A549 (cell line): ENCODE measurements at regions not wholly inside any gene's neighbourhood (a gene's known extent, or its start where the extent isn't known, plus 50 kb on each side); places are given as distances from the start of the nearest gene placed in this dataset.

Experiments used
- ATAC-seq, 2 experiments: fragments of 200-7000 bp in 1 of 2; fragments of >200 bp in 1 of 2; cut with Nextera tagmentation in 1 of 2; cut with Tn5 transposase in 1 of 2; 3 replicates each; pipeline versions ENCODE4 v1.8.0 to v1.9.1; 2018 to 2020; ENCODE audit warnings: mild to moderate bottlenecking in 1 of 2, moderate library complexity in 1 of 2
- CTCF ChIA-PET: fragments of 300-600 bp; sonication (Branson Sonifier 250); formaldehyde crosslinking; extraction: SDS; loops from one replicate; lab custom pipeline; 2021; ENCODE audit warnings: antibody characterized with exemption, inconsistent platforms; lab: Yijun Ruan, JAX
- POLR2A ChIA-PET: fragments of 350-600 bp; formaldehyde crosslinking; extraction: SDS; loops from one replicate; lab custom pipeline; 2021; ENCODE audit warnings: antibody characterized with exemption, inconsistent platforms; lab: Yijun Ruan, JAX
- DNase-seq, 2 experiments: peaks; one replicate each; pipeline versions ENCODE4 v3.0.0 to v3.0.0-alpha.2; 2011 to 2016; ENCODE audit warnings: low read depth in 1 of 2, low spot score in 1 of 2
- FAIRE-seq: peaks from 2 replicates; lab custom pipeline; 2011; peaks lifted over from hg19 to GRCh38; lab: Jason Lieb, UNC
- H3K27ac ChIP-seq, 2 experiments: fragments of >200 bp; sonication (Bioruptor Twin); formaldehyde crosslinking; 3 replicates each; pipeline ENCODE4 v1.5.1; 2016 to 2017
- H3K4me1 ChIP-seq: fragments of >200 bp; sonication (Bioruptor Twin); formaldehyde crosslinking; 3 replicates; pipeline ENCODE4 v1.6.1; 2016
- H3K4me2 ChIP-seq: fragments of >200 bp; sonication (Bioruptor Twin); formaldehyde crosslinking; 3 replicates; pipeline ENCODE4 v1.6.1; 2016
- H3K4me3 ChIP-seq: fragments of >200 bp; sonication (Bioruptor Twin); formaldehyde crosslinking; 3 replicates; pipeline ENCODE4 v1.5.1; 2016
- H3K9me3 ChIP-seq: fragments of >200 bp; sonication (Bioruptor Twin); formaldehyde crosslinking; 3 replicates; pipeline ENCODE4 v1.6.1; 2016
- CHD4 ChIP-seq: fragments of 200-600 bp; sonication (generic); IDR thresholded peaks from 2 replicates; pipeline ENCODE4 v1.6.1; 2016; ENCODE audit warnings: antibody characterized with exemption, mild to moderate bottlenecking, borderline replicate concordance
- CTCF ChIP-seq: fragments of >200 bp; sonication (Bioruptor Twin); formaldehyde crosslinking; IDR thresholded peaks from 3 replicates; pipeline ENCODE4 v1.5.1; 2016
- EHF ChIP-seq: fragments of 250-450 bp; sonication (Bioruptor Pico); IDR thresholded peaks from 2 replicates; pipeline ENCODE4 v1.5.0; 2020; ENCODE audit warnings: mild to moderate bottlenecking
- GATA3 ChIP-seq: IDR thresholded peaks from 2 replicates; pipeline ENCODE4 v1.6.1; 2012; ENCODE audit warnings: borderline replicate concordance
- HDAC2 ChIP-seq: fragments of 200-600 bp; sonication (generic); IDR thresholded peaks from 2 replicates; pipeline ENCODE4 v1.6.1; 2016
- HOXB13 ChIP-seq: fragments of 250-450 bp; sonication (Bioruptor Pico); IDR thresholded peaks from 2 replicates; pipeline ENCODE4 v1.5.0; 2020; ENCODE audit warnings: low read depth, mild to moderate bottlenecking, moderate library complexity
- JUN ChIP-seq, 2 experiments: fragments of >200 bp; sonication (Bioruptor Twin); formaldehyde crosslinking; IDR thresholded peaks; 2 replicates in 1 of 2; 3 replicates in 1 of 2; pipeline ENCODE4 v1.6.1; 2016 to 2017
- KDM1A ChIP-seq: fragments of 200-600 bp; sonication (generic); IDR thresholded peaks from 2 replicates; pipeline ENCODE4 v1.6.1; 2016; ENCODE audit warnings: low read depth, mild to moderate bottlenecking
- MAFK ChIP-seq: fragments of 450-650 bp; IDR thresholded peaks from 2 replicates; pipeline ENCODE4 v1.6.1; 2014; ENCODE audit not compliant: partially characterized antibody
- MAZ ChIP-seq: fragments of 150-350 bp; IDR thresholded peaks from 2 replicates; pipeline ENCODE4 v1.6.1; 2014; ENCODE audit warnings: antibody characterized with exemption, low read depth, low read length, borderline replicate concordance
- MYC ChIP-seq: IDR thresholded peaks from 2 replicates; pipeline ENCODE4 v1.6.1; 2012; ENCODE audit warnings: mild to moderate bottlenecking, inconsistent platforms, low read length, improper control_type of control experiment, borderline replicate concordance
- NPAS2 ChIP-seq: fragments of 250-450 bp; sonication (Bioruptor Pico); IDR thresholded peaks from 2 replicates; pipeline ENCODE4 v1.8.0; 2022; ENCODE audit warnings: mild to moderate bottlenecking, moderate library complexity, borderline replicate concordance
- PBX3 ChIP-seq: IDR thresholded peaks from 2 replicates; pipeline ENCODE4 v1.6.1; 2012
- RARB ChIP-seq: fragments of 250-450 bp; sonication (Bioruptor Pico); IDR thresholded peaks from 2 replicates; pipeline ENCODE4 v1.8.0; 2021; ENCODE audit warnings: mild to moderate bottlenecking, moderate library complexity
- SMC3 ChIP-seq: fragments of >200 bp; sonication (Bioruptor Twin); formaldehyde crosslinking; IDR thresholded peaks from 3 replicates; pipeline ENCODE4 v1.6.1; 2018; ENCODE audit warnings: inconsistent platforms
- TFCP2L1 ChIP-seq: fragments of 250-450 bp; sonication (Bioruptor Pico); IDR thresholded peaks from 2 replicates; pipeline ENCODE4 v1.5.0; 2021; ENCODE audit warnings: mild to moderate bottlenecking
- ZC3H11A ChIP-seq: fragments of 450-650 bp; IDR thresholded peaks from 2 replicates; pipeline ENCODE4 v1.6.1; 2014; ENCODE audit warnings: antibody characterized with exemption, mild to moderate bottlenecking
- ZNF302 ChIP-seq: fragments of 250-450 bp; sonication (Bioruptor Pico); IDR thresholded peaks from 2 replicates; pipeline ENCODE4 v1.9.0; 2021; ENCODE audit warnings: inconsistent platforms, mild to moderate bottlenecking, moderate library complexity
- WGBS: methylation state at CpG from one replicate; pipeline ENCODE4 v1.1.6; 2017; ENCODE audit errors: missing lambda C conversion rate; 5-methylcytosine and 5-hydroxymethylcytosine counted together
- TF ChIP-seq, protein P1 (sequence below): fragments of 250-450 bp; sonication (Bioruptor Pico); IDR thresholded peaks from 2 replicates; pipeline ENCODE4 v1.5.0; 2021; ENCODE audit warnings: mild to moderate bottlenecking, moderate library complexity, borderline replicate concordance
- TF ChIP-seq, protein P2 (sequence below): IDR thresholded peaks from 2 replicates; pipeline ENCODE4 v1.6.1; 2012; ENCODE audit warnings: low read depth, borderline replicate concordance
- TF ChIP-seq, protein P3 (sequence below): fragments of >200 bp; sonication (Bioruptor Twin); formaldehyde crosslinking; IDR thresholded peaks from 3 replicates; pipeline ENCODE4 v1.6.1; 2016
- TF ChIP-seq, protein P4 (sequence below): fragments of 200-600 bp; sonication (generic); IDR thresholded peaks from 2 replicates; pipeline ENCODE4 v1.6.1; 2016; ENCODE audit warnings: antibody characterized with exemption, mild to moderate bottlenecking, moderate library complexity
- TF ChIP-seq, protein P5 (sequence below): fragments of 250-450 bp; sonication (Bioruptor Pico); IDR thresholded peaks from 2 replicates; pipeline ENCODE4 v1.5.0; 2020; ENCODE audit warnings: low read depth, mild to moderate bottlenecking, moderate library complexity

- no peak for TF ChIP-seq HOXB13
These were observed 71.2 kb downstream of the RMI2 start (continued) for GRCh38 chr16:11416228-11417001.

GRCh38 chr16:11417487-11417886 is 72.2 kb downstream of the RMI2 start:
- ATAC-seq = no peak; a peak in 2 of 6 replicates
- CTCF ChIA-PET = interaction anchor here (1.7 to 2.0 kb wide), 2 partner anchors 10 to 20 kb away, joined by 7 to 10 read pairs; no protein-coding TSS in a partner anchor
- no peak for TF ChIP-seq MAFK
- no peak for TF ChIP-seq SMC3
- TF ChIP-seq RARB (CRISPR knock-in tag) = no peak
- TF ChIP-seq, all 56 proteins: peak for 0

DNA sequence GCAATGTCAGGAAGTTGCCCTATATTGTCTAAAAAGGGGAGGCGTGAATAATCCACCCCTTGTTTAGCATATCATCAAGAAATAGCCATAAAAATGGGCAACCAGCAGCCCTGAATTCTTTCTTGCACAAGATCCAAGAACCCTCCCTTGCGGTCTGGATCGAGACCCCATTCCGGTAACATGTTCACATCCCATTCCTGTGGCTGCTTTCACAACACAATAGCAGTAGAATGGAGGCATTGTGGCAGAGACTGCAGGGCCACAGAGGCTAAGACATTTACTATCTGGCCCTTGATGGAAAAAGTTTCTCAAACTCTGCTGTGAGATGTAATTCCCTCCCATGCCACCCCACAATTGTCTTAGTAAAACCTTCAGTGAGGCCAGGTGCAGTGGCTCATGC is 73.2 kb downstream of the RMI2 start:
- CTCF ChIA-PET = no interaction called here

More at GRCh38 chr16:11417487-11417886, 72.2 kb downstream of the RMI2 start:
- H3K4me3 ChIP-seq = no peak overlapping the region
- no CpG with 5 or more reads among the region's 10 CpGs for WGBS
- POLR2A ChIA-PET = no interaction called here
- no peak for DNase-seq
- no peak for FAIRE-seq
- no peak overlapping the region for H3K27ac ChIP-seq
- H3K4me1 ChIP-seq = no peaks in the 10 kb centered on the region
- no peaks in the 10 kb centered on the region for H3K9me3 ChIP-seq
- no peak overlapping the region for H3K4me2 ChIP-seq

More for the DNA sequence above, 73.2 kb downstream of the RMI2 start:
- no peaks in the 10 kb centered on the region for H3K4me1 ChIP-seq
- FAIRE-seq (no peak), DNase-seq (no peak), ATAC-seq (no peak)
- no peaks in the 10 kb centered on the region for H3K9me3 ChIP-seq
- H3K27ac ChIP-seq = no peak overlapping the region
- H3K4me2 ChIP-seq = no peak overlapping the region
- WGBS = 79% methylated on average over 4 of the region's 4 CpGs
- POLR2A ChIA-PET = no interaction called here
- no peak for TF ChIP-seq GATA3
- no peak for TF ChIP-seq ZC3H11A
- TF ChIP-seq EHF = no peak
- TF ChIP-seq, protein P1, sequence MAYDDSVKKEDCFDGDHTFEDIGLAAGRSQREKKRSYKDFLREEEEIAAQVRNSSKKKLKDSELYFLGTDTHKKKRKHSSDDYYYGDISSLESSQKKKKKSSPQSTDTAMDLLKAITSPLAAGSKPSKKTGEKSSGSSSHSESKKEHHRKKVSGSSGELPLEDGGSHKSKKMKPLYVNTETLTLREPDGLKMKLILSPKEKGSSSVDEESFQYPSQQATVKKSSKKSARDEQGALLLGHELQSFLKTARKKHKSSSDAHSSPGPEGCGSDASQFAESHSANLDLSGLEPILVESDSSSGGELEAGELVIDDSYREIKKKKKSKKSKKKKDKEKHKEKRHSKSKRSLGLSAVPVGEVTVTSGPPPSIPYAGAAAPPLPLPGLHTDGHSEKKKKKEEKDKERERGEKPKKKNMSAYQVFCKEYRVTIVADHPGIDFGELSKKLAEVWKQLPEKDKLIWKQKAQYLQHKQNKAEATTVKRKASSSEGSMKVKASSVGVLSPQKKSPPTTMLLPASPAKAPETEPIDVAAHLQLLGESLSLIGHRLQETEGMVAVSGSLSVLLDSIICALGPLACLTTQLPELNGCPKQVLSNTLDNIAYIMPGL (CRISPR knock-in tag) = no peak
- TF ChIP-seq, protein P2, sequence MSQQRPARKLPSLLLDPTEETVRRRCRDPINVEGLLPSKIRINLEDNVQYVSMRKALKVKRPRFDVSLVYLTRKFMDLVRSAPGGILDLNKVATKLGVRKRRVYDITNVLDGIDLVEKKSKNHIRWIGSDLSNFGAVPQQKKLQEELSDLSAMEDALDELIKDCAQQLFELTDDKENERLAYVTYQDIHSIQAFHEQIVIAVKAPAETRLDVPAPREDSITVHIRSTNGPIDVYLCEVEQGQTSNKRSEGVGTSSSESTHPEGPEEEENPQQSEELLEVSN = no peak
- no peak for TF ChIP-seq CTCF
- TF ChIP-seq, protein P3, sequence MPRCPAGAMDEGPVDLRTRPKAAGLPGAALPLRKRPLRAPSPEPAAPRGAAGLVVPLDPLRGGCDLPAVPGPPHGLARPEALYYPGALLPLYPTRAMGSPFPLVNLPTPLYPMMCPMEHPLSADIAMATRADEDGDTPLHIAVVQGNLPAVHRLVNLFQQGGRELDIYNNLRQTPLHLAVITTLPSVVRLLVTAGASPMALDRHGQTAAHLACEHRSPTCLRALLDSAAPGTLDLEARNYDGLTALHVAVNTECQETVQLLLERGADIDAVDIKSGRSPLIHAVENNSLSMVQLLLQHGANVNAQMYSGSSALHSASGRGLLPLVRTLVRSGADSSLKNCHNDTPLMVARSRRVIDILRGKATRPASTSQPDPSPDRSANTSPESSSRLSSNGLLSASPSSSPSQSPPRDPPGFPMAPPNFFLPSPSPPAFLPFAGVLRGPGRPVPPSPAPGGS = no peak
- TF ChIP-seq HDAC2 = no peak
- TF ChIP-seq, protein P4, sequence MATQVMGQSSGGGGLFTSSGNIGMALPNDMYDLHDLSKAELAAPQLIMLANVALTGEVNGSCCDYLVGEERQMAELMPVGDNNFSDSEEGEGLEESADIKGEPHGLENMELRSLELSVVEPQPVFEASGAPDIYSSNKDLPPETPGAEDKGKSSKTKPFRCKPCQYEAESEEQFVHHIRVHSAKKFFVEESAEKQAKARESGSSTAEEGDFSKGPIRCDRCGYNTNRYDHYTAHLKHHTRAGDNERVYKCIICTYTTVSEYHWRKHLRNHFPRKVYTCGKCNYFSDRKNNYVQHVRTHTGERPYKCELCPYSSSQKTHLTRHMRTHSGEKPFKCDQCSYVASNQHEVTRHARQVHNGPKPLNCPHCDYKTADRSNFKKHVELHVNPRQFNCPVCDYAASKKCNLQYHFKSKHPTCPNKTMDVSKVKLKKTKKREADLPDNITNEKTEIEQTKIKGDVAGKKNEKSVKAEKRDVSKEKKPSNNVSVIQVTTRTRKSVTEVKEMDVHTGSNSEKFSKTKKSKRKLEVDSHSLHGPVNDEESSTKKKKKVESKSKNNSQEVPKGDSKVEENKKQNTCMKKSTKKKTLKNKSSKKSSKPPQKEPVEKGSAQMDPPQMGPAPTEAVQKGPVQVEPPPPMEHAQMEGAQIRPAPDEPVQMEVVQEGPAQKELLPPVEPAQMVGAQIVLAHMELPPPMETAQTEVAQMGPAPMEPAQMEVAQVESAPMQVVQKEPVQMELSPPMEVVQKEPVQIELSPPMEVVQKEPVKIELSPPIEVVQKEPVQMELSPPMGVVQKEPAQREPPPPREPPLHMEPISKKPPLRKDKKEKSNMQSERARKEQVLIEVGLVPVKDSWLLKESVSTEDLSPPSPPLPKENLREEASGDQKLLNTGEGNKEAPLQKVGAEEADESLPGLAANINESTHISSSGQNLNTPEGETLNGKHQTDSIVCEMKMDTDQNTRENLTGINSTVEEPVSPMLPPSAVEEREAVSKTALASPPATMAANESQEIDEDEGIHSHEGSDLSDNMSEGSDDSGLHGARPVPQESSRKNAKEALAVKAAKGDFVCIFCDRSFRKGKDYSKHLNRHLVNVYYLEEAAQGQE = no peak
- TF ChIP-seq, protein P5, sequence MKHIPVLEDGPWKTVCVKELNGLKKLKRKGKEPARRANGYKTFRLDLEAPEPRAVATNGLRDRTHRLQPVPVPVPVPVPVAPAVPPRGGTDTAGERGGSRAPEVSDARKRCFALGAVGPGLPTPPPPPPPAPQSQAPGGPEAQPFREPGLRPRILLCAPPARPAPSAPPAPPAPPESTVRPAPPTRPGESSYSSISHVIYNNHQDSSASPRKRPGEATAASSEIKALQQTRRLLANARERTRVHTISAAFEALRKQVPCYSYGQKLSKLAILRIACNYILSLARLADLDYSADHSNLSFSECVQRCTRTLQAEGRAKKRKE = no peak
- no peak for TF ChIP-seq JUN (IDR thresholded peaks at IDR 0.05)
- TF ChIP-seq TFCP2L1 (CRISPR knock-in tag) = no peak
- TF ChIP-seq ZNF302 (CRISPR knock-in tag) = no peak
- no peak for TF ChIP-seq HOXB13
- no peak for TF ChIP-seq MAZ
- no peak for TF ChIP-seq KDM1A
- no peak for TF ChIP-seq MYC
- no peak for TF ChIP-seq CHD4
- no peak for TF ChIP-seq NPAS2
- TF ChIP-seq PBX3 = no peak
- TF ChIP-seq, all 56 proteins: peak for 0
- H3K4me3 ChIP-seq = no peak overlapping the region
